ENCODE measurements at regions not wholly inside any gene's neighbourhood (a gene's known extent, or its start where the extent isn't known, plus 50 kb on each side); places are given as distances from the start of the nearest gene placed in this dataset.

GRCh38 chr1:229851511-229851910 lies 215.5 kb upstream of the GALNT2 start:
- H3K27ac ChIP-seq = no peak overlapping the region

GRCh38 chr1:229853751-229854150 lies 213.3 kb upstream of the GALNT2 start:
- no peak for TF ChIP-seq CTCF (IDR thresholded peaks at IDR 0.05)
- DNase-seq = no peak
- no peak overlapping the region for H3K27ac ChIP-seq
- no peaks in the 10 kb centered on the region for H3K9me3 ChIP-seq
- no peaks in the 10 kb centered on the region for H3K36me3 ChIP-seq (ENCODE audit: insufficient read depth in 1 of 2, low read depth in 1 of 2)
- H3K4me1 ChIP-seq = no peaks in the 10 kb centered on the region
- no peak overlapping the region for H3K4me3 ChIP-seq
- intact Hi-C loops (cut with DNase I) = loop anchor here in 1 of 2 donors (10.0 kb wide), 2 partner anchors 341 to 461 kb away; no protein-coding TSS in a partner anchor
- H3K27me3 ChIP-seq (ENCODE audit: insufficient read depth in 3 of 3, low read length in 2 of 3) = no peaks in the 10 kb centered on the region
- ATAC-seq = no peak
- WGBS, 3 donors = 76 to 94% (median 88%) methylated on average over 3 of the region's 3 CpGs

More at GRCh38 chr1:229851511-229851910, 215.5 kb upstream of the GALNT2 start:
- intact Hi-C loops (cut with DNase I) = loop anchor here in 1 of 2 donors (10.0 kb wide), 2 partner anchors 343 to 463 kb away; no protein-coding TSS in a partner anchor
- no peak for TF ChIP-seq CTCF (IDR thresholded peaks at IDR 0.05)
- Histone ChIP-seq H3K36me3 (ENCODE audit: insufficient read depth in 1 of 2, low read depth in 1 of 2) (no peaks in the 10 kb centered on the region), H3K4me1 (no peaks in the 10 kb centered on the region), H3K9me3 (no peaks in the 10 kb centered on the region), H3K4me3 (no peak overlapping the region), H3K27me3 (ENCODE audit: insufficient read depth in 3 of 3, low read length in 2 of 3) (no peaks in the 10 kb centered on the region)
- no peak for ATAC-seq
- DNase-seq = no peak
- WGBS, 3 donors = 86 to 89% (median 88%) methylated on average over 6 of the region's 6 CpGs

GRCh38 chr1:229854620-229855019 lies 212.4 kb upstream of the GALNT2 start:
- H3K4me3 ChIP-seq = no peak overlapping the region
- intact Hi-C loops (cut with DNase I) = loop anchor here in 1 of 2 donors (10.0 kb wide), 2 partner anchors 340 to 460 kb away; no protein-coding TSS in a partner anchor
- no peaks in the 10 kb centered on the region for H3K4me1 ChIP-seq
- DNase-seq (no peak), ATAC-seq (no peak)
- WGBS, 3 donors = 91 to 92% (median 92%) methylated on average over 1 of the region's 1 CpG
- no peak overlapping the region for H3K27ac ChIP-seq
- no peaks in the 10 kb centered on the region for H3K27me3 ChIP-seq (ENCODE audit: insufficient read depth in 3 of 3, low read length in 2 of 3)
- no peaks in the 10 kb centered on the region for H3K9me3 ChIP-seq
- H3K36me3 ChIP-seq (ENCODE audit: insufficient read depth in 1 of 2, low read depth in 1 of 2) = no peaks in the 10 kb centered on the region
- TF ChIP-seq CTCF (IDR thresholded peaks at IDR 0.05) = no peak

- DNase-seq (no peak), ATAC-seq (peak; percentile 70 to 83 (median 81))
- H3K27ac ChIP-seq = no peak overlapping the region
- no peak for TF ChIP-seq CTCF (IDR thresholded peaks at IDR 0.05)
- no peaks in the 10 kb centered on the region for H3K9me3 ChIP-seq
- no peaks in the 10 kb centered on the region for H3K36me3 ChIP-seq (ENCODE audit: insufficient read depth in 1 of 2, low read depth in 1 of 2)
- H3K27me3 ChIP-seq (ENCODE audit: insufficient read depth in 3 of 3, low read length in 2 of 3) = no peaks in the 10 kb centered on the region
- H3K4me3 ChIP-seq = peak overlapping the region; percentile 34
- WGBS, 3 donors = 27 to 44% (median 33%) methylated on average over 7 of the region's 7 CpGs
- intact Hi-C loops (cut with DNase I) = loop anchor here in 1 of 2 donors (10.0 kb wide), 2 partner anchors 339 to 459 kb away; no protein-coding TSS in a partner anchor
- H3K4me1 ChIP-seq = peaks cover 5% of the 10 kb centered on the region
These were observed 210.9 kb upstream of the GALNT2 start for GRCh38 chr1:229856009-229856650.
